ENCODE measurements at regions not wholly inside any gene's neighbourhood (a gene's known extent, or its start where the extent isn't known, plus 50 kb on each side); places are given as distances from the start of the nearest gene placed in this dataset.

DNA sequence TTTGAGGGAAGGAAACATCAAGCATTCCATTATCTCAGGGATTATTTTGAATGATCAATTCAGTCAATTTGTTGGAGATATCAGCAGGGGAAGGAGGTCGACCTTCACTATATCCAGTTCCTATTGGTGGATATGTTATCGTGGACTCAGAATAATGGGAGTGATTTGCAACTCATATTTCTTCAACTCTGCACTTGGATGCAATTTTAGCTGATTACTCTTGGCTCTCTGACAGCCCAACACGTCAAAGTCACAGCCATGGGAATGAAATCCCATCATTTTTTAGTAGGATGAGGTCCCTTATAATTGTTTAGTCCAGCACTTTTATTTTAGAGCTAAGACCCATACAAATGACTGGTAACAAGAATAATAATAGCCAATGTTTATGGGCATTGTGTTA is 371.8 kb upstream of the RPS23 start:
- TF ChIP-seq ASH2L (IDR thresholded peaks at IDR 0.05; ENCODE audit: low read length) (no peak), POLR2A (IDR thresholded peaks at IDR 0.05; ENCODE audit: control extremely low read depth in 1 of 2, low read depth in 2 of 2, low read length in 2 of 2) (no peak), CHD1 (IDR thresholded peaks at IDR 0.05; ENCODE audit: low read depth, low read length) (no peak), EP300 (IDR thresholded peaks at IDR 0.05; ENCODE audit: borderline replicate concordance in 1 of 2, low read depth in 2 of 2, low read length in 2 of 2) (no peak)

All from H1 (cell line).